GM18858 (cell line): ENCODE measurements at regions not wholly inside any gene's neighbourhood (a gene's known extent, or its start where the extent isn't known, plus 50 kb on each side); places are given as distances from the start of the nearest gene placed in this dataset.
A peak's percentile ranks its signal among the peaks of the same experiment; 100 is the strongest.

Source experiments
- ATAC-seq: cut with Tn5 transposase; IDR thresholded peaks from one replicate; pipeline ENCODE4 v1.9.1; 2021; ENCODE audit not compliant: unreplicated experiment

GRCh38 chr1:87558921-87559320, 230.2 kb downstream of the LMO4 start:
- no peak for ATAC-seq

- ATAC-seq: no peak
These were observed 231.5 kb downstream of the LMO4 start for GRCh38 chr1:87560137-87560536.

DNA sequence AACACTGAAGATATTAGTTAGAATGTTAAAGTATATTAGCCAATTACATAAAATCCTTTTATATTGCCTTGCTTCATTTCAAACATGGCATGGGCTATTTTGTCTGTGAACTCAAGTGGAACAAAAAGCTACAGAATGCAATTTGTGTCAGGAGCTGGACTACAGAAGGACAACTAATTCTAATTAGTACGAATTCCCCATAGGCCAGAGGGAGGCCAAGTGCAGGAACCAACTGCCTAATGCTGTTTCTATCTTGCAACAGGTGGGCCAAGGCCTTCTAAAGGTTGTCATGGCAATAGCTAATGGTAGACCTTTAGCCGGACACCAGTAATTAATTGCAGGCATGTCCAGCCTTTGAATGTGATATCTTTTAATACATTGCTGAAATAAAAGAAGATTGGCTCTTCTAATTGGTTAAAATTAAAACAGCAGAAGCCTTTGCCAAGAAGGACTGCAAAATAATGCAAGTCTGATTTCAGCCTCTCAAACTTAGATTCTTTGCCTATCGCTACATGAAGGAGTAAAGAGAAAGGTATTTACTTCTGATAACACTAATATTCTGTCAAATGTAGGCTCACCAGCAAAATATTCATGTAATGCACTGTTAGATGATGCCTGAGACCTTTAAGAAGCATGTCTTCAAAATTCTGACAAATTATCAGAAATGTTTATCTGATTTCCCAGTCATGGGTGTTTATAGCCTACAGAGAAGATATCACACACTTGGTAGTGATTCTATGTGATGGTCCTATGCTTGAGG, 232.1 kb downstream of the LMO4 start:
- no peak for ATAC-seq

GRCh38 chr1:87563211-87563610, 234.5 kb downstream of the LMO4 start:
- ATAC-seq: no peak

DNA sequence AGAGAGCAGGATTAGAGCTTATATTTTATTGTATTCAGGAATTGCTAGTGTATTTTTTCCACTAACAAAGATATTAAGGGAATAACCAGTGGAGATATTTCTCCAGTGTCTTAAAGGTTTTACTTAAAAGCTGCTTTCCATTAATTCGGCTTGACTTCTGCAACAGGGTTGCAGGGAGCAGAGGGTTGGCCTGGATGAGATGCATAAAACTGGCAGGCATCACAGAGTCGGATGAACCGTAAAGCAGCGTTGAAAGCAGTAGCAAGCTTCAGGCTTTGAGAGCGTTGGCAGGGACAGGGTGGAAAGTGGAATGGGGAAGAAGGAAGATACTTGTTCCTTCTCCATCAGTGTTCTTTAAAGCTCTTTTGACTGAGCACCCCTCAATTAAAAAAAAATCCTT, 237.2 kb downstream of the LMO4 start:
- no peak for ATAC-seq

- no peak for ATAC-seq
These were observed 239.3 kb downstream of the LMO4 start for GRCh38 chr1:87568005-87568404.

GRCh38 chr1:87568911-87569310, 240.2 kb downstream of the LMO4 start:
- no peak for ATAC-seq

- ATAC-seq: no peak
These were observed 243.3 kb downstream of the LMO4 start for GRCh38 chr1:87572008-87572407.

- no peak for ATAC-seq
These were observed 244.2 kb downstream of the LMO4 start for GRCh38 chr1:87572891-87573290.

GRCh38 chr1:87575528-87575927, 246.8 kb downstream of the LMO4 start:
- ATAC-seq: no peak

GRCh38 chr1:87578464-87578863, 249.8 kb downstream of the LMO4 start:
- no peak for ATAC-seq

GRCh38 chr1:87583459-87583858, 254.8 kb downstream of the LMO4 start:
- no peak for ATAC-seq

DNA sequence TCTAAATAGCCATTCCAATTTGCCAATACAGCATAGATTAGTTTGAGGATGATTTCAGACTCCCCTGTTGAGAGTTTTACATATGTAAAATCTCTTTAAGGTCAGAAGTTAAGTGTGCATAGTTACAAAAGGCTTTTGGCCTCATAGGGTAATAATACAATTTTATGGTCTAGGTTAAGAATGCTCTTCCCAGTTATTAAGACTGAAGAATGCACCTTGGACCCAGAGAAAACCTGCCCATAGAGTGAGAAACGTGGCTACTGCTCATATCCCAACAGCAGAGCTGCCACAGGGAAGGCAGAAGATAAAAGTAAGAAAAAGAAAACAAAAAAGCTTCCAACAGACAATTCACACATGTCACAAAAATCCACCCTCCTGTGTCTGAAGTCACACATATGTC, 255.9 kb downstream of the LMO4 start:
- ATAC-seq: no peak

- ATAC-seq: no peak
These were observed 257.8 kb downstream of the LMO4 start for GRCh38 chr1:87586501-87586900.

GRCh38 chr1:87588495-87588894, 259.8 kb downstream of the LMO4 start:
- ATAC-seq: peak; percentile 73

DNA sequence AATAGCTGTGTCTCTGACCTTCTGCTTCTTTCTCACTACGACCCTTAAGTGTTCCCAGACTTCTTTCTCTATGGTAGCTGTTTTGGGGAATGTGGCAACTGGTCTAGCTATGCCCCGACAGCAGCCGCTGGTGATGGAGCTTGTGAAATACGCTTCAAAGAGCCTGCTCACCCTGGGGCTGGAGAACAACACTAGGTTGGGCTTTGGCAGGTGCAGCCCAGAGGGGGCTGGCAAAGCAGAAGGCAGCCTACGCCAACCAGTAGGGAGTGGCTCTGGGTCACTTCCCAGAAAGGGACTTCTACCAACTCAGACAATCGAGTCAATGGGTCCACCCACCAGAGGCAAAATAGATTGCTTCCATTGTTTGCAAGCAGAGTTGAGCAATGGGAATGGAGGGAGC, 262.8 kb downstream of the LMO4 start:
- no peak for ATAC-seq

DNA sequence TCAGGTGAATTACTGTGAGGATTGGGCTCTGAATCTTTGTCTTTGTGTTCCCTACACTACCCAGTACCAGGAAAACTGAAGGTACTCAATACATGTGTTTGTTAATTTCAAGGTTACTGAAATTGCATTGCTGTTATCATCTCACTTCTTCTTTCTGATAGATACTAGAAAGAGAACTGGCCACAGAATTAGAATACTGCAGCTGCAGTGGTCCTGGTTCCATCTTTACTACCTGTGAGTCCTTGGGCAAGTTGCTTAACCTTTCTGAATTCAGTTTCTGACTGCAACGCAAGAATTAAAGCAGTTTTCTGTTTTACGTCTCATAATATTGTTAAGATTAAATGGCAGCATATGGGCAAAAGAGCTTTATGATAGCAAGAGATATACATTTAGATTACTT, 263.5 kb downstream of the LMO4 start:
- ATAC-seq: peak; percentile 88

- no peak for ATAC-seq
These were observed 266.2 kb downstream of the LMO4 start for GRCh38 chr1:87594736-87595383.

GRCh38 chr1:87595384-87595781, 266.7 kb downstream of the LMO4 start:
- no peak for ATAC-seq

DNA sequence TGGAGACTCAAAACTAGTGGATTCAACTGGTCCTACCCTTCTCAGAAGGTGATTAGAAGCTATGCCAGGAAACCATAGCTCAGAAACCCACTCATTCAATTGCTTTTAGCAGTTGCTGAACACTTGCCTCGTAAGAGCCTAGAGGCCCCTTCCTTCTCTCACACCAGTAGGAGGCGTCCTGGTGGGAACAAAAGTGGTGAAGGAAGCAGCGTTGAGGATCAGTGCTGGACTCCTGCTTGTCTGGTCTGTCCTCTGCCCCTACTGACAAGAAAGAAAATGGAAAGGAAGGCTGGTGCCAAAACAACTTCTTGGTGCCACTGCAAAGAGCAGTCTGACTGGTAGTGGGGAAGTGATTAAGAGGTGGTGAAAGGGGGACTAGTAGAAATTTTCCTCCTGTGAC, 269.7 kb downstream of the LMO4 start:
- no peak for ATAC-seq

DNA sequence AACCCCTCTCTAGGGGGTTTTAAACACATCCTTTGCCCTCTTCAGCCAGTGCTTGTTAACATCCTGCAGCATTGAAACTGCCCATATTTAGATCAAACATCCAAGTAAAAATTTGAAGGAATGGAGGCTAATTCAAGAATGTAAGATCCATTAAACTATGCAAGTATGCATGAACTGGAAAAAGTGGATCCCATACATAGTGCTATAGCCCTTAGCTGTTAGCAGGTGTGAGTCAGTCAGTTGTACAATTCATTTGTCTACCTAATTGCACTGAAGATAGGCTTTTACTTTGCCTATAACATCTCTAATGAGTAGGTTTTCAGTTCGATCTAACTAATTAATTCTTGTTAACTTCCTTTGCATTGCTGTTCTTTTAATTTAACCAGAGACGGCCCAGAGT, 270.9 kb downstream of the LMO4 start:
- no peak for ATAC-seq

DNA sequence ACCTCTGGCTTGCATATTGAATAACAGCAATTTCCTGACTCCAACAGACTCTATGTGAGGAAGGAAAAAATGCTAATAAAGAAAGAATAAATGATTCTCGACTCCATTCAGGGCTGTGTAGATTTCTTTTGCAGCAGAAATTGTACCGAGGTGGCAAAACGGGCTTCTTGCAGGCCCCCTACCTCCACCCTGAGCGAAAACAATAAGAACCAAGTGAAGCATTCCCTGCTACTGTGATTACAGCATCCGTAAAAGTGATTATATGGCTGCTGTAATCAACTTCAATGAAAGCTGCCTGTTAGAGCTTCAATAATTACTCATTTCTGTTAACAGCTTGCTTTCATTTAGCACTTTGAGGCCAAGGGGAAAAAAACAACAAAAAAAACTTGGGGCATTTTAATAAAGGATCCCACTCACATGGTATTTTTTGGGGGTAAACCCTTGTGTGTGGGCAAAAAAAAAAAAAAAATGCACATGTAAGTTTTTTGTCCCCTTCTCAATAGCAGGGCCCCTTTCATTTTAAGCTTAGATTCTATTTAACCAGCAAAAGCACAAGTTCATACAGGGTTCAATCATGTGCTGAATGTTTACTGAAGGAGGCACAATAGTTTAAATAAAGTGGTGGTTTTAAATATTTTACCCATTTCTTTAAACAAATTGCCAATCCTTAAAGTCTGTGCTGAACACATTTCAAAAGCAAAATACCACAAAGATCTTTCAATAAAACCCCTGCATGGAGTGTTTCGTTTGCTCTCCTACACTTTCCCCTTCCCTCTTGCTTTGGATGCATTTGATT, 271.6 kb downstream of the LMO4 start:
- no peak for ATAC-seq
